HL-60 (cell line): ENCODE measurements at regions not wholly inside any gene's neighbourhood (a gene's known extent, or its start where the extent isn't known, plus 50 kb on each side); places are given as distances from the start of the nearest gene placed in this dataset.

ENCODE experiments used
- GABPA ChIP-seq: IDR thresholded peaks from 2 replicates; pipeline ENCODE4 v1.6.1; 2012; ENCODE audit warnings: low read depth
- POLR2AphosphoS5 ChIP-seq: IDR thresholded peaks from 2 replicates; pipeline ENCODE4 v1.6.1; 2012; ENCODE audit warnings: low read depth
- SPI1 ChIP-seq: IDR thresholded peaks from 2 replicates; pipeline ENCODE4 v1.6.1; 2012; ENCODE audit warnings: low read depth, mild to moderate bottlenecking, borderline replicate concordance
- TF ChIP-seq, protein P1 (sequence below): IDR thresholded peaks from one replicate; pipeline ENCODE4 v1.5.1; 2011; ENCODE audit warnings: low read length, control low read depth, inconsistent platforms; ENCODE audit not compliant: insufficient read depth
- TF ChIP-seq, protein P2 (sequence below): IDR thresholded peaks from 2 replicates; pipeline ENCODE4 v1.6.1; 2012; ENCODE audit warnings: low read depth; ENCODE audit not compliant: insufficient replicate concordance

DNA sequence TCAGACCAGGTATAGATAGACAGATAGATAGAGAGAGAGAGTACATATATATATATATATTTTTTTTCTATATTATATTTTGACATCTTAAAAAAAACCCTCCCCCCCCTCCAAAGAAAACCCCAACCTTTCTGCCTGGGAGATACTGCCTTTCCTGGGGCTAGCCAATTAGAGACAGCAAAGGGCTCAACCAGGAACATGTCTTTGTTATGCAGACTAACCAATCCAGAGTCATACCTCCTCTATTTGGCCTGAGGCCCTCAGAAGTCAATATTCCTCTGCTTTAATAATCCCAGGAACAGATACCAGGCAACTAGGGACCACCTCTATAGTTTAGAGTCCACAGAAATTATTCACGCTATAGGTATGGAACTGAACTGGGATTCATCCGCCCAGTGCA is 135.6 kb upstream of the MAD2L1 start:
- TF ChIP-seq, protein P1, sequence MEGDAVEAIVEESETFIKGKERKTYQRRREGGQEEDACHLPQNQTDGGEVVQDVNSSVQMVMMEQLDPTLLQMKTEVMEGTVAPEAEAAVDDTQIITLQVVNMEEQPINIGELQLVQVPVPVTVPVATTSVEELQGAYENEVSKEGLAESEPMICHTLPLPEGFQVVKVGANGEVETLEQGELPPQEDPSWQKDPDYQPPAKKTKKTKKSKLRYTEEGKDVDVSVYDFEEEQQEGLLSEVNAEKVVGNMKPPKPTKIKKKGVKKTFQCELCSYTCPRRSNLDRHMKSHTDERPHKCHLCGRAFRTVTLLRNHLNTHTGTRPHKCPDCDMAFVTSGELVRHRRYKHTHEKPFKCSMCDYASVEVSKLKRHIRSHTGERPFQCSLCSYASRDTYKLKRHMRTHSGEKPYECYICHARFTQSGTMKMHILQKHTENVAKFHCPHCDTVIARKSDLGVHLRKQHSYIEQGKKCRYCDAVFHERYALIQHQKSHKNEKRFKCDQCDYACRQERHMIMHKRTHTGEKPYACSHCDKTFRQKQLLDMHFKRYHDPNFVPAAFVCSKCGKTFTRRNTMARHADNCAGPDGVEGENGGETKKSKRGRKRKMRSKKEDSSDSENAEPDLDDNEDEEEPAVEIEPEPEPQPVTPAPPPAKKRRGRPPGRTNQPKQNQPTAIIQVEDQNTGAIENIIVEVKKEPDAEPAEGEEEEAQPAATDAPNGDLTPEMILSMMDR, result no peak
- no peak for TF ChIP-seq POLR2AphosphoS5
- no peak for TF ChIP-seq GABPA
- TF ChIP-seq, protein P2, sequence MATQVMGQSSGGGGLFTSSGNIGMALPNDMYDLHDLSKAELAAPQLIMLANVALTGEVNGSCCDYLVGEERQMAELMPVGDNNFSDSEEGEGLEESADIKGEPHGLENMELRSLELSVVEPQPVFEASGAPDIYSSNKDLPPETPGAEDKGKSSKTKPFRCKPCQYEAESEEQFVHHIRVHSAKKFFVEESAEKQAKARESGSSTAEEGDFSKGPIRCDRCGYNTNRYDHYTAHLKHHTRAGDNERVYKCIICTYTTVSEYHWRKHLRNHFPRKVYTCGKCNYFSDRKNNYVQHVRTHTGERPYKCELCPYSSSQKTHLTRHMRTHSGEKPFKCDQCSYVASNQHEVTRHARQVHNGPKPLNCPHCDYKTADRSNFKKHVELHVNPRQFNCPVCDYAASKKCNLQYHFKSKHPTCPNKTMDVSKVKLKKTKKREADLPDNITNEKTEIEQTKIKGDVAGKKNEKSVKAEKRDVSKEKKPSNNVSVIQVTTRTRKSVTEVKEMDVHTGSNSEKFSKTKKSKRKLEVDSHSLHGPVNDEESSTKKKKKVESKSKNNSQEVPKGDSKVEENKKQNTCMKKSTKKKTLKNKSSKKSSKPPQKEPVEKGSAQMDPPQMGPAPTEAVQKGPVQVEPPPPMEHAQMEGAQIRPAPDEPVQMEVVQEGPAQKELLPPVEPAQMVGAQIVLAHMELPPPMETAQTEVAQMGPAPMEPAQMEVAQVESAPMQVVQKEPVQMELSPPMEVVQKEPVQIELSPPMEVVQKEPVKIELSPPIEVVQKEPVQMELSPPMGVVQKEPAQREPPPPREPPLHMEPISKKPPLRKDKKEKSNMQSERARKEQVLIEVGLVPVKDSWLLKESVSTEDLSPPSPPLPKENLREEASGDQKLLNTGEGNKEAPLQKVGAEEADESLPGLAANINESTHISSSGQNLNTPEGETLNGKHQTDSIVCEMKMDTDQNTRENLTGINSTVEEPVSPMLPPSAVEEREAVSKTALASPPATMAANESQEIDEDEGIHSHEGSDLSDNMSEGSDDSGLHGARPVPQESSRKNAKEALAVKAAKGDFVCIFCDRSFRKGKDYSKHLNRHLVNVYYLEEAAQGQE, result no peak
- no peak for TF ChIP-seq SPI1
